Fibroblast of lung (primary cell): ENCODE measurements at regions not wholly inside any gene's neighbourhood (a gene's known extent, or its start where the extent isn't known, plus 50 kb on each side); places are given as distances from the start of the nearest gene placed in this dataset.

Experiments used
- EZH2 ChIP-seq: IDR thresholded peaks from 2 replicates; pipeline ENCODE4 v1.5.1; 2012; ENCODE audit warnings: low read length, control low read depth, mild to moderate bottlenecking; ENCODE audit errors: missing control alignments
- TF ChIP-seq, protein P1 (sequence below), 2 donors: IDR thresholded peaks in 1 of 2; conservative IDR thresholded peaks in 1 of 2; 1 replicate in 1 of 2; 2 replicates in 1 of 2; pipeline ENCODE4 v1.5.1; 2011 to 2012; ENCODE audit warnings: low read length in 2 of 2, control low read depth in 1 of 2, inconsistent platforms in 1 of 2, low read depth in 1 of 2, mild to moderate bottlenecking in 1 of 2

DNA sequence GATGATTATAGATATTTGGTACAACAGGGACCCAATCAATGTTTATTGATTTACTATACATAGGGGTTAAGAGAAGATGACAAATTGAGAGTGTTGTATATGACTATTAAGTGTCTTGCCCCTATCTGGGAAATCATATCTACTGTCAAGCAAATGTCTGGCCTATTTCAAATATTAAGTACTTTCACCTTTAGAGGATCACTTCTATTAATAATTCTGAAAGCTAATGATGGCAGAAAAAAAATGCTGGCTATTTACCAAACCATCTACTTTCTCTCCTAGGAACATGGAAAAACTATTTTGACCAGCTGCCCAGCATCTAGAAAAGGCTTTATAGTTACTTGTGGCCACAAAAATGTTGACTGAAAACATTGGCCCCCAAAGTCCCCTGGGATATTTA, 632.3 kb upstream of the ZNF385D start:
- TF ChIP-seq, protein P1, sequence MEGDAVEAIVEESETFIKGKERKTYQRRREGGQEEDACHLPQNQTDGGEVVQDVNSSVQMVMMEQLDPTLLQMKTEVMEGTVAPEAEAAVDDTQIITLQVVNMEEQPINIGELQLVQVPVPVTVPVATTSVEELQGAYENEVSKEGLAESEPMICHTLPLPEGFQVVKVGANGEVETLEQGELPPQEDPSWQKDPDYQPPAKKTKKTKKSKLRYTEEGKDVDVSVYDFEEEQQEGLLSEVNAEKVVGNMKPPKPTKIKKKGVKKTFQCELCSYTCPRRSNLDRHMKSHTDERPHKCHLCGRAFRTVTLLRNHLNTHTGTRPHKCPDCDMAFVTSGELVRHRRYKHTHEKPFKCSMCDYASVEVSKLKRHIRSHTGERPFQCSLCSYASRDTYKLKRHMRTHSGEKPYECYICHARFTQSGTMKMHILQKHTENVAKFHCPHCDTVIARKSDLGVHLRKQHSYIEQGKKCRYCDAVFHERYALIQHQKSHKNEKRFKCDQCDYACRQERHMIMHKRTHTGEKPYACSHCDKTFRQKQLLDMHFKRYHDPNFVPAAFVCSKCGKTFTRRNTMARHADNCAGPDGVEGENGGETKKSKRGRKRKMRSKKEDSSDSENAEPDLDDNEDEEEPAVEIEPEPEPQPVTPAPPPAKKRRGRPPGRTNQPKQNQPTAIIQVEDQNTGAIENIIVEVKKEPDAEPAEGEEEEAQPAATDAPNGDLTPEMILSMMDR (conservative IDR thresholded peaks at IDR 0.05 in 1 of 2, IDR thresholded peaks at IDR 0.05 in 1 of 2; ENCODE audit: low read depth in 1 of 2, low read length in 2 of 2) = no peak
- no peak for TF ChIP-seq EZH2
